ENCODE measurements at regions not wholly inside any gene's neighbourhood (a gene's known extent, or its start where the extent isn't known, plus 50 kb on each side); places are given as distances from the start of the nearest gene placed in this dataset.
A peak's percentile ranks its signal among the peaks of the same experiment; 100 is the strongest.

DNA sequence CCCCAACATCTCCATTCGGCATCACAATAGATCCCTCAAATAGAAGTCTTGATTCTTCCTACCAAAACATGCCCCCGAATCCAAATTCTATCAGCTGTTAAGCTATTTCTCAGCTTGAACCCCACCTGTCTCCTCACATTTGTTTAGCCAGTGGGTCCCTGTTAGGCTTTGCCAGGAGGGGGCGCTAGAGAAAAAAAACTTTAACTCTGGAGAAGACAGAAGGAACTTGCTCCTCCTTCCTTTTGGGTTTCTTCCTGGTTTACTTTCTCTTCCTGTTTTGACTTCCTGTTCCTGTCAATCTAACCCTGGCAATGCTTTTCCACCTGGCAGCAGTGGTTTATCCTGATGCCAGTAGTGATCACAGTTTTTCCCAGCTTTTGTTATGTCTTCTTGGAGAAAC is 95.6 kb upstream of the KCNK1 start:
- TF ChIP-seq, protein P1, sequence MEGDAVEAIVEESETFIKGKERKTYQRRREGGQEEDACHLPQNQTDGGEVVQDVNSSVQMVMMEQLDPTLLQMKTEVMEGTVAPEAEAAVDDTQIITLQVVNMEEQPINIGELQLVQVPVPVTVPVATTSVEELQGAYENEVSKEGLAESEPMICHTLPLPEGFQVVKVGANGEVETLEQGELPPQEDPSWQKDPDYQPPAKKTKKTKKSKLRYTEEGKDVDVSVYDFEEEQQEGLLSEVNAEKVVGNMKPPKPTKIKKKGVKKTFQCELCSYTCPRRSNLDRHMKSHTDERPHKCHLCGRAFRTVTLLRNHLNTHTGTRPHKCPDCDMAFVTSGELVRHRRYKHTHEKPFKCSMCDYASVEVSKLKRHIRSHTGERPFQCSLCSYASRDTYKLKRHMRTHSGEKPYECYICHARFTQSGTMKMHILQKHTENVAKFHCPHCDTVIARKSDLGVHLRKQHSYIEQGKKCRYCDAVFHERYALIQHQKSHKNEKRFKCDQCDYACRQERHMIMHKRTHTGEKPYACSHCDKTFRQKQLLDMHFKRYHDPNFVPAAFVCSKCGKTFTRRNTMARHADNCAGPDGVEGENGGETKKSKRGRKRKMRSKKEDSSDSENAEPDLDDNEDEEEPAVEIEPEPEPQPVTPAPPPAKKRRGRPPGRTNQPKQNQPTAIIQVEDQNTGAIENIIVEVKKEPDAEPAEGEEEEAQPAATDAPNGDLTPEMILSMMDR (IDR thresholded peaks at IDR 0.05; ENCODE audit: borderline replicate concordance, extremely low read depth, low read length, poor library complexity, severe bottlenecking) = peak; percentile 65
- TF ChIP-seq EZH2 (IDR thresholded peaks at IDR 0.05; ENCODE audit: borderline replicate concordance, low read depth, low read length, severe bottlenecking) = no peak
